ENCODE measurements at regions not wholly inside any gene's neighbourhood (a gene's known extent, or its start where the extent isn't known, plus 50 kb on each side); places are given as distances from the start of the nearest gene placed in this dataset.

GRCh38 chr4:86443495-86443894 lies 83.6 kb upstream of the MAPK10 start:
- TF ChIP-seq POLR2AphosphoS5 (IDR thresholded peaks at IDR 0.05; ENCODE audit: low read depth, low read length), result no peak
- TF ChIP-seq POLR2A (IDR thresholded peaks at IDR 0.05; ENCODE audit: low read depth, low read length), result no peak
- TF ChIP-seq TAF1 (IDR thresholded peaks at IDR 0.05; ENCODE audit: low read depth, low read length), result no peak
- no peak for TF ChIP-seq POU2F2 (IDR thresholded peaks at IDR 0.05; ENCODE audit: low read depth, low read length)
- no peak for TF ChIP-seq SPI1 (IDR thresholded peaks at IDR 0.05; ENCODE audit: low read depth, low read length)
